Endothelial cell of hepatic sinusoid (primary cell): ENCODE measurements at regions not wholly inside any gene's neighbourhood (a gene's known extent, or its start where the extent isn't known, plus 50 kb on each side); places are given as distances from the start of the nearest gene placed in this dataset.

Experiments used
- in situ Hi-C: cut with HindIII; loops from 2 replicates; pipeline ENCODE4 v1.10.0; 2017; ENCODE audit warnings: low sequenced_read_pairs

DNA sequence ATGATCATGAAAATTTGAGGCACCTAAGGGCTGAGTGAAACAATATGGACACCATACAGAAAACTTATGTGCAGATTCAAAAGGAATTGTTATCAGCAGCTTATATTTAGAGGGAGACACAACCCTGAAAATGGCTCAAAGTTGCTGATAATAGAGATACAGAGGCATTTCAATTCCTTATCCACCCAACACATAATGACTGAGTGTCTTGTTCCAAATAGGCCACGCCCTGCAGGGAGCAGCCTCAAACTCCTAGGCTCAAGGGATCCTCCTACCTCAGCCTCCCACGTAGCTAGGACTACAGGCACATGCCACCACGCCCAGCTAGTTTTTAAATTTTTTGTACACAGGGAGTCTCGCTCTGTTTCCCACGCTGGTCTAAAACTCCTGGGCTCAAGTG, 79.0 kb downstream of the LBH start:
- in situ Hi-C loops, result no loop called here

GRCh38 chr2:30310955-30311354, 79.6 kb downstream of the LBH start:
- in situ Hi-C loops, result no loop called here

DNA sequence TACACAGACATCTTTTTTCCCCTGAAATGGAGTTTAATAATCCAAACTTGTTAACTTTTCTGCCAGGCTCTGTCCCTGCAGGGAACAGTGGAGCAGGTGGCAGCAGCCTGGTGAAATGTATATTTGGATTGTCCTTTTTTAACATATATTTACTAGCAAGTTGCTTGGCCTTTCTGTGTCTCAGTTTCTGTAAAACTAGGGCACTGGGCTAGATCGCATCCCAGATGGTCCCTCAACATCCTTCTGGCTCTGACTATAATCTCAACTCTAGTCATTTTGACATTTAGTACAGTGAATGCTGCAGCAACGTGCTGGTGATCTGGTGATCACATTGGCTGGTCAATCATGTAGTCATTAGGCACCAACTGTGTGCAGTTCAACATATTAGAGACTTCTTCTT, 80.4 kb downstream of the LBH start:
- in situ Hi-C loops, result no loop called here

DNA sequence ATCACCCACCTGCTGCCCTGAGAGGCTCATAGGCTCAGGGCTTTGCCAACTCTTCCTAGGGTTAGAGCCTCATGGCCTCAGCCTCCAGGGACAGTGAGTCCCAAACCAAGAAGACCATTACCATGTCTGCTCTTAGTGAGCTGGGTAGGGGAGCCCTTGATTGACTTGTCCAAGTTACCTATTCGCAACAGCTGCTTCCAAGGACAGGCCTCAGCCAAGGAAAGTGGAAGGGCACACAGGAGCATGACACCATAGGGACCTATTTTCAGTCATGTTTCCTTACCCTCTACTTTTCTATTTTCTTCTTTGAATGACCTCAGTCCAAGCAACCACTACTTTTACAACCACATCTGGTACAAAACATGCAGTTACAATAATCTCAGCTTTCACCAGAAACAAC, 81.6 kb downstream of the LBH start:
- in situ Hi-C loops, result no loop called here

DNA sequence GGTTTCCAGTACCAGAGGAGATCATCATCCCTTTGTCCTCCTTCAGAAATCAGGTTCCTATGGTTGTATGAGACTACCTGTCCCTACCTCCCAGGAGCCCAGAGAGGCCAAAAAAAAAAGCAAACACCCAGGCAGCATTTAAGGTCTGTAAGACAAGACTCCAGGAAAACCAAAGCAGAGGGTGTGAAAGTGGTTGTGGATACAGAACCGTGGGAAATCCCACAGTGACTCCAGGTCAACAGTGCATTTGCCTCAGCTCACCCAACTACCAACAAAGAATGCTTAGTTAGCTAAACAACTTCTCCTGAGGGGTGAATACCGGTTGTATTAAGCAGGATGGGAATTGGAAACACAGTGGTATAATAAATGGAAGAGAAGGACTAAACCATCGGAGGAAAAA, 83.6 kb downstream of the LBH start:
- in situ Hi-C loops, result no loop called here

- in situ Hi-C loops, result no loop called here
These were observed 84.2 kb downstream of the LBH start for GRCh38 chr2:30315391-30316063.

- in situ Hi-C loops, result no loop called here
These were observed 85.1 kb downstream of the LBH start for GRCh38 chr2:30316408-30316807.

GRCh38 chr2:30318987-30319782, 87.9 kb downstream of the LBH start:
- in situ Hi-C loops, result no loop called here

DNA sequence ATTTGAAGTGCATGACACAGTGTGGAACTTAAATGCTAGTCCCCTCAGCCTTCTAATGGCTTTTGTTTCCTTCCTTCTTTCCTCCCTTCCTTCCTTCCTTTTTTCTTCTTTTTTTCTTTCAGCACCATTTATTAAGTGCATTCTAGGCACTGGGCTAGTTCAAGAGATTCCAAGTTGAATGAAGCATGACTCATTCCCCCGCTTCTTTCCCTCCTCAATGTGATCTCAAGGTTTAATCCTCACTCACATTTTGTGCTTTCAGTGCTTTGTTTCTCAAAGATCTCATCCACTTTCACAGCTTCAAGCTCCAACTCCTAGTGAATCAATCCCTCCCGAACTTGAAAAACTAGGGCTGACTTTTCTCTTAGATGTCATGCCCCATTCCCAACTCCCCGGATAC, 90.1 kb downstream of the LBH start:
- in situ Hi-C loops, result no loop called here

GRCh38 chr2:30323499-30323898, 92.2 kb downstream of the LBH start:
- in situ Hi-C loops, result no loop called here

DNA sequence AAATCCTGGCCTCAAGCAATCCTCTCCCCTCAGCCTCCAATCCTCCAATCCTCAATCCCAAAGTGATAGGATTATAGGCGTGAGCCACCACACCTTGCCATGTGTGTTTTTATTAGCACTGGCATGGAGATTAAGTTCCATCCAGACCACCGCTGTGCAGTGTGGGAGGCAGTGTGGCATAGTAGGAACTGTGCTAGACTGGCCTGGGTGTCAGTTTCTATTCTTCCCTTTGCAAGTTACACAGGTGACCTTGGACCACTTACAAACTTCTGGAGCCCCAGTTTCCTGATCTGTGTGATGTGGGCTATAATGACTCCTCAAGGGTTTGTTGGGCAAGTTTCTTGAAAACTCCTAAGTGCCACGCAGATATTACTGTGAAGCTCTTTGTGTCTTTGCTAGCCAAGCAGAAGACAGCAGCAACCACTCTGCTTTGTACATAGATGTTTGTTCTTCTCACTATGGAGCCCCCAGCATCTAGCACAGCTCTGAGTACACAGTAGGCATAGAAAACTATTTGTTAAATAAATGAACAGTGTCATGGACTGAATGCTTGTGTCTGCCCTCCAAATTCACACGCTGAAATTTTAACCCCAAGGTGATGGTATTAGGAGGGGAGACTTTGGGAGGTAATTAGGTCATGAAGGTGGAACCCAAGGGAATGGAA, 93.0 kb downstream of the LBH start:
- in situ Hi-C loops, result no loop called here

GRCh38 chr2:30325600-30326328, 94.4 kb downstream of the LBH start:
- in situ Hi-C loops, result no loop called here

DNA sequence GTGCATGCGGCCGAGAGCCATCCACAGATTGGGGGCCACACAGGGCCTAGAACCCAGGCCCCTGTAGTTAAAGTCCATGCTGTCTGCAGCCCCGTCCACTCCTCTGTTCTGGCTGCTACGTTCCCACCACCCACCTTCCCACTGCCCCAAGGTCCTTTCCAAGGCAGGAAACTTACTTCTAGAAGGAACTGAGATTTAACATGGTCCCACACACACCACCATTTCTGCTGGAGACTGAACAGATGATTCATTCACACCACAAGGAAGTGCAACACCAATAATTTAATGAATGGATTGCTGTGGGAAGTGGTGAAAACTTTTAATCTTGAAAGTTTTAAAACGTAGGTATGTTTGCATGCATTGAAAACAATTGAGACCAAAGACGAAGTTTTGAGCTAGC, 95.2 kb downstream of the LBH start:
- in situ Hi-C loops, result no loop called here

DNA sequence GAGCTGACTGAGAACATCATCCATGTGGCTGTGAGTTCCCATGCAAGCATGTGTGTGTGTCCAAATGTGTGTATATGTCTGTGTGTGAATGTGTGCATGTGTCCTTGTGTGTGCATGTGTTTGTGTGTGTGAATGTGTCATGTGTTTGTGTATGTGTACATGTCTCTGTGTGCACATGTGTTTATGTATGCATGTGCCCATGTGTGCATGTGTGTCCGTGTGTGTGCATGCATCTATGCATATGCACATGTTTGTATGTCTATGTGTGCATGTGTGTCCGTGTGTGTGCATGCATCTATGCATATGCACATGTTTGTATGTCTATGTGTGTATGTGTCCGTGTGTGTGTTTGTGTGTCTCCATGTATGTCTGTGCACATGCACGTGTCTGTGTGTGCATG, 99.7 kb downstream of the LBH start:
- in situ Hi-C loops, result no loop called here

- in situ Hi-C loops, result no loop called here
These were observed 100.5 kb downstream of the LBH start for GRCh38 chr2:30331869-30332268.

DNA sequence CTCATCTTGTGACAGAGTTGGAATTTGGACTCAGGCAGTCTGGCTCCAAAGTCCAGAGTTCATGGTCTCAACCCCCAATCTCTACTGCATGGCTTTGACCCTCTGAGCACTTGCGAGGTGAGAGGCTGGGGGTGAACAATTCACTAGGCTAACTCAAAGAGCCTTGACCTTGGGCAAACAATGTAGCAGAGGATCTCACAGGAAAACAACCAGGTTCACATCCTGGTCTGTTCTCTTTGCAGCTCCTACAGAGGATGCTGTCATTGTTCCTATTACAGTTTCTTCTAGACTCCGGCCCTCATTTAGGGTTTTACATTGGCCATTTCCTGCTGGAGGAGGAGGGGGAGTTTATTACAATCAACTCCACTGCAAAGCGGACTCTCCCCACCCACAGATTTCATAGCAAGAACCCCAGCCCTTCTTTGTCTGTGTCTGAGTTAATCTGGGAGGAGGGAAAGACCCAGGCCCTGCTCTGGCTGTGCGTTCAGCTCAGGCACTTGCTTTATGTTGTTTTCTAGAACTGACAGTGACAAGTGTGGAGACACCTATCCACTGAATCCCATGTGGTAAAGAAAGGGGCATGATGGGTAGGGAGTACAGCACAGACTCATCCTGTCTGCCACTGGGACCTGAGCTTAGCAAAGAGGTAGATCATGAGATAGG, 101.6 kb downstream of the LBH start:
- in situ Hi-C loops, result no loop called here

- in situ Hi-C loops, result no loop called here
These were observed 103.5 kb downstream of the LBH start for GRCh38 chr2:30334762-30335363.

- in situ Hi-C loops, result no loop called here
These were observed 104.8 kb downstream of the LBH start for GRCh38 chr2:30336084-30336483.

- in situ Hi-C loops, result no loop called here
These were observed 105.9 kb downstream of the LBH start for GRCh38 chr2:30336978-30337841.

- in situ Hi-C loops, result no loop called here
These were observed 107.1 kb downstream of the LBH start for GRCh38 chr2:30338475-30338874.
